H9 (cell line): ENCODE measurements at regions not wholly inside any gene's neighbourhood (a gene's known extent, or its start where the extent isn't known, plus 50 kb on each side); places are given as distances from the start of the nearest gene placed in this dataset.

ENCODE experiments used
- DNase-seq: peaks from one replicate; pipeline ENCODE4 v3.0.0-alpha.2; 2017
- H2AFZ ChIP-seq: one replicate; pipeline ENCODE4 v1.6.1; 2013; ENCODE audit warnings: mild to moderate bottlenecking, low read length, control low read depth, moderate library complexity
- H2AK5ac ChIP-seq: 2 replicates; pipeline ENCODE4 v1.6.1; 2013; ENCODE audit warnings: low read length, control low read depth, mixed read lengths; ENCODE audit not compliant: insufficient read length
- H2BK120ac ChIP-seq: one replicate; pipeline ENCODE4 v1.6.1; 2013; ENCODE audit warnings: low read depth, mild to moderate bottlenecking, low read length, control low read depth, inconsistent platforms; ENCODE audit not compliant: poor library complexity, severe bottlenecking
- H2BK12ac ChIP-seq: 2 replicates; pipeline ENCODE4 v1.6.1; 2013; ENCODE audit warnings: low read length, control low read depth, mixed read lengths, low read depth; ENCODE audit not compliant: insufficient read length
- H2BK15ac ChIP-seq: 2 replicates; pipeline ENCODE4 v1.6.1; 2013; ENCODE audit warnings: low read depth, low read length, control low read depth
- H2BK20ac ChIP-seq: one replicate; pipeline ENCODE4 v1.6.1; 2013; ENCODE audit warnings: low read depth, mild to moderate bottlenecking, low read length, control low read depth, inconsistent platforms; ENCODE audit not compliant: poor library complexity, severe bottlenecking
- H2BK5ac ChIP-seq: 2 replicates; pipeline ENCODE4 v1.6.1; 2013; ENCODE audit warnings: low read length, control low read depth, mixed read lengths; ENCODE audit not compliant: insufficient read length
- H3K14ac ChIP-seq: 2 replicates; pipeline ENCODE4 v1.6.1; 2013; ENCODE audit warnings: low read length, control low read depth; ENCODE audit not compliant: insufficient read depth
- H3K18ac ChIP-seq: 2 replicates; pipeline ENCODE4 v1.6.1; 2013; ENCODE audit warnings: low read depth, mild to moderate bottlenecking, mixed read lengths, low read length, control low read depth; ENCODE audit not compliant: insufficient read length
- H3K23ac ChIP-seq: 2 replicates; pipeline ENCODE4 v1.6.1; 2013; ENCODE audit warnings: low read length, control low read depth, mixed read lengths, low read depth; ENCODE audit not compliant: insufficient read length
- H3K23me2 ChIP-seq: 2 replicates; pipeline ENCODE4 v1.6.1; 2013; ENCODE audit warnings: low read depth, mild to moderate bottlenecking, mixed read lengths, low read length, control low read depth; ENCODE audit not compliant: insufficient read length, poor library complexity, severe bottlenecking
- H3K27ac ChIP-seq: 2 replicates; pipeline ENCODE4 v1.5.1; 2013; ENCODE audit warnings: low read length, control low read depth, mixed read lengths, low read depth; ENCODE audit not compliant: insufficient read length
- H3K27me3 ChIP-seq: 2 replicates; pipeline ENCODE4 v1.6.1; 2013; ENCODE audit warnings: low read length, control low read depth, inconsistent platforms; ENCODE audit not compliant: insufficient read depth
- H3K4ac ChIP-seq: 2 replicates; pipeline ENCODE4 v1.6.1; 2013; ENCODE audit warnings: low read depth, mild to moderate bottlenecking, control low read depth, inconsistent platforms, low read length, moderate library complexity
- H3K4me1 ChIP-seq: 2 replicates; pipeline ENCODE4 v1.6.1; 2013; ENCODE audit warnings: low read length, control low read depth, inconsistent platforms; ENCODE audit not compliant: insufficient read depth
- H3K4me2 ChIP-seq: 2 replicates; pipeline ENCODE4 v1.6.1; 2013; ENCODE audit warnings: low read length, control low read depth, mixed read lengths; ENCODE audit not compliant: insufficient read length, insufficient read depth
- H3K56ac ChIP-seq: 2 replicates; pipeline ENCODE4 v1.6.1; 2013; ENCODE audit warnings: low read depth, mild to moderate bottlenecking, mixed read lengths, low read length, control low read depth; ENCODE audit not compliant: insufficient read length
- H3K79me1 ChIP-seq: 2 replicates; pipeline ENCODE4 v1.6.1; 2013; ENCODE audit warnings: low read depth, mild to moderate bottlenecking, moderate library complexity, low read length, control low read depth, inconsistent platforms; ENCODE audit not compliant: insufficient read depth, poor library complexity, severe bottlenecking
- H3K79me2 ChIP-seq: 2 replicates; pipeline ENCODE4 v1.6.1; 2013; ENCODE audit warnings: low read length, control low read depth, inconsistent platforms; ENCODE audit not compliant: insufficient read depth
- H3K9ac ChIP-seq: 2 replicates; pipeline ENCODE4 v1.6.1; 2013; ENCODE audit warnings: low read length, control low read depth, mixed read lengths; ENCODE audit not compliant: insufficient read length; ENCODE audit errors: extremely low read depth
- H3K9me3 ChIP-seq: one replicate; pipeline ENCODE4 v1.6.1; 2013; ENCODE audit warnings: low read depth, low read length, inconsistent platforms; ENCODE audit not compliant: control insufficient read depth
- H3T11ph ChIP-seq: one replicate; pipeline ENCODE4 v1.6.1; 2013; ENCODE audit warnings: mild to moderate bottlenecking, low read length, control low read depth, inconsistent platforms
- H4K20me1 ChIP-seq: one replicate; pipeline ENCODE4 v1.6.1; 2013; ENCODE audit not compliant: control insufficient read depth, insufficient read length, insufficient read depth
- H4K5ac ChIP-seq: 2 replicates; pipeline ENCODE4 v1.6.1; 2013; ENCODE audit warnings: low read depth, mild to moderate bottlenecking, mixed read lengths, low read length, control low read depth; ENCODE audit not compliant: insufficient read length
- H4K8ac ChIP-seq: replicated peaks from 2 replicates; pipeline ENCODE4 v1.6.1; 2013; ENCODE audit warnings: low read length, control low read depth, mixed read lengths, low read depth; ENCODE audit not compliant: insufficient read length
- H4K91ac ChIP-seq: 2 replicates; pipeline ENCODE4 v1.6.1; 2013; ENCODE audit warnings: low read depth, mild to moderate bottlenecking, moderate library complexity, mixed read lengths, low read length, control low read depth; ENCODE audit not compliant: insufficient read length
- H3K27ac Mint-ChIP-seq, 3 experiments: 2 replicates in 2 of 3; 3 replicates in 1 of 3; pipeline ENCODE4 v1.8.0; 2020 to 2021; ENCODE audit warnings: mixed read lengths in 3 of 3, mild to moderate bottlenecking in 1 of 3, moderate library complexity in 1 of 3
- H3K27me3 Mint-ChIP-seq: 2 replicates; pipeline ENCODE4 v1.8.0; 2021; ENCODE audit warnings: low read depth, mild to moderate bottlenecking, moderate library complexity, mixed read lengths
- H3K36me3 Mint-ChIP-seq, 3 experiments: 2 replicates in 2 of 3; 3 replicates in 1 of 3; pipeline ENCODE4 v1.8.0; 2020 to 2021; ENCODE audit warnings: low read depth in 3 of 3, mixed read lengths in 3 of 3; ENCODE audit not compliant: insufficient read depth in 1 of 3
- H3K4me1 Mint-ChIP-seq, 2 experiments: 2 replicates each; pipeline ENCODE4 v1.8.0; 2020; ENCODE audit warnings: mixed read lengths in 2 of 2
- H3K4me3 Mint-ChIP-seq, 2 experiments: 2 replicates in 1 of 2; 3 replicates in 1 of 2; pipeline ENCODE4 v1.8.0; 2020 to 2021; ENCODE audit warnings: mild to moderate bottlenecking in 2 of 2, mixed read lengths in 2 of 2, moderate library complexity in 1 of 2
- H3K9me3 Mint-ChIP-seq, 2 experiments: 2 replicates in 1 of 2; 3 replicates in 1 of 2; pipeline ENCODE4 v1.8.0; 2020; ENCODE audit warnings: mild to moderate bottlenecking in 2 of 2, mixed read lengths in 2 of 2, moderate library complexity in 1 of 2
- CTCF ChIP-seq: fragments of 200-600 bp; sonication (generic); conservative IDR thresholded peaks from 3 replicates; pipeline ENCODE4 v1.8.0; 2021; ENCODE audit warnings: antibody characterized with exemption, mild to moderate bottlenecking
- WGBS: extraction: QIAGEN DNeasy Blood & Tissue Kit; methylation state at CpG from one replicate; pipeline ENCODE4 v1.1.7; 2013; ENCODE audit warnings: missing lambda C conversion rate, low lambda C conversion rate, mixed read lengths; ENCODE audit not compliant: insufficient read length; ENCODE audit errors: extremely low coverage; 5-methylcytosine and 5-hydroxymethylcytosine counted together

- H3K4me2 ChIP-seq, result no peak overlapping the region
- no peak overlapping the region for H4K91ac ChIP-seq
- H3K23me2 ChIP-seq, result no peaks in the 10 kb centered on the region
- no peak overlapping the region for H3K4ac ChIP-seq
- H2AK5ac ChIP-seq, result no peak overlapping the region
- H3K9me3 ChIP-seq, result no peaks in the 10 kb centered on the region
- H3K36me3 Mint-ChIP-seq, result peaks cover 0 to 10% (median 3%) of the 10 kb centered on the region in 3 experiments; a peak in 5 of 7 replicates
- no peak overlapping the region for H3K18ac ChIP-seq
- no peak overlapping the region for H2BK120ac ChIP-seq
- no peak for DNase-seq
- H3T11ph ChIP-seq, result no peak overlapping the region
- peaks cover 0 to 2% of the 10 kb centered on the region in 2 experiments; a peak in 3 of 5 replicates for H3K9me3 Mint-ChIP-seq
- H3K79me2 ChIP-seq, result no peaks in the 10 kb centered on the region
- H3K4me1 Mint-ChIP-seq, result peaks cover 16 to 21% of the 10 kb centered on the region in 2 experiments
- no peak overlapping the region for H2BK12ac ChIP-seq
- H3K4me3 Mint-ChIP-seq, result no peak overlapping the region
- no peak overlapping the region for H2AFZ ChIP-seq
- no peak overlapping the region for H4K8ac ChIP-seq
- H3K4me1 ChIP-seq, result no peaks in the 10 kb centered on the region; the same call in 1 of the 2 replicates
- no peak overlapping the region for H3K23ac ChIP-seq
- no peaks in the 10 kb centered on the region for H3K27me3 ChIP-seq
- no peak overlapping the region for H4K5ac ChIP-seq
- no peak overlapping the region for H3K9ac ChIP-seq
- no peak overlapping the region for H2BK20ac ChIP-seq
- no peak overlapping the region for H3K27ac ChIP-seq
- H3K14ac ChIP-seq, result no peak overlapping the region
- no peak overlapping the region for H3K27ac Mint-ChIP-seq
- no peak overlapping the region for H2BK15ac ChIP-seq
- H3K79me1 ChIP-seq, result no peaks in the 10 kb centered on the region
- H2BK5ac ChIP-seq, result no peak overlapping the region
- H4K20me1 ChIP-seq, result no peaks in the 10 kb centered on the region
- no peaks in the 10 kb centered on the region for H3K27me3 Mint-ChIP-seq
- no CpG with 5 or more reads among the region's 5 CpGs for WGBS
- TF ChIP-seq CTCF, result no peak
- H3K56ac ChIP-seq, result no peak overlapping the region
Observed at GRCh38 chr4:181018913-181019312, 1224.3 kb upstream of the TENM3 start.
